Suprapubic skin (tissue), 4 donors: ENCODE measurements at regions not wholly inside any gene's neighbourhood (a gene's known extent, or its start where the extent isn't known, plus 50 kb on each side); places are given as distances from the start of the nearest gene placed in this dataset.

Experiments
- DNase-seq, 2 donors: peaks; one replicate each; pipeline ENCODE4 v3.0.0-alpha.2; 2019; ENCODE audit warnings: low spot score in 2 of 2
- H3K27ac ChIP-seq: fragments of 200-600 bp; sonication (generic); one replicate; pipeline ENCODE4 v1.5.1; 2019
- H3K27me3 ChIP-seq: fragments of 200-600 bp; sonication (generic); one replicate; pipeline ENCODE4 v1.5.1; 2019
- H3K36me3 ChIP-seq: fragments of 200-600 bp; sonication (generic); one replicate; pipeline ENCODE4 v1.5.1; 2019
- H3K4me1 ChIP-seq: fragments of 200-600 bp; sonication (generic); one replicate; pipeline ENCODE4 v1.5.1; 2019
- H3K4me3 ChIP-seq: fragments of 200-600 bp; sonication (generic); one replicate; pipeline ENCODE4 v1.5.1; 2019; ENCODE audit warnings: mild to moderate bottlenecking
- H3K9me3 ChIP-seq: fragments of 200-600 bp; sonication (generic); one replicate; pipeline ENCODE4 v1.5.1; 2019
- EP300 ChIP-seq: sonication (generic); formaldehyde crosslinking; IDR thresholded peaks from one replicate; pipeline ENCODE4 v1.6.1; 2017; ENCODE audit warnings: antibody characterized with exemption
- POLR2A ChIP-seq, 2 donors: fragments of 450-650 bp; IDR thresholded peaks; one replicate each; pipeline ENCODE4 v1.6.1; 2017; ENCODE audit warnings: antibody characterized with exemption in 2 of 2, mild to moderate bottlenecking in 2 of 2, moderate library complexity in 2 of 2
- POLR2AphosphoS5 ChIP-seq, 3 donors: sonication (generic); formaldehyde crosslinking; IDR thresholded peaks; one replicate each; pipeline ENCODE4 v1.6.1; 2017; ENCODE audit warnings: antibody characterized with exemption in 3 of 3
- WGBS: methylation state at CpG from one replicate; pipeline ENCODE4 v1.1.5; 2018; 5-methylcytosine and 5-hydroxymethylcytosine counted together
- TF ChIP-seq, protein P1 (sequence below), 2 donors: fragments of 200-600 bp in 1 of 2; fragments of 450-650 bp in 1 of 2; sonication (generic) in 1 of 2; IDR thresholded peaks; one replicate each; pipeline ENCODE4 v1.5.1; 2016 to 2019; ENCODE audit warnings: antibody characterized with exemption in 2 of 2, mild to moderate bottlenecking in 1 of 2, moderate library complexity in 1 of 2

DNA sequence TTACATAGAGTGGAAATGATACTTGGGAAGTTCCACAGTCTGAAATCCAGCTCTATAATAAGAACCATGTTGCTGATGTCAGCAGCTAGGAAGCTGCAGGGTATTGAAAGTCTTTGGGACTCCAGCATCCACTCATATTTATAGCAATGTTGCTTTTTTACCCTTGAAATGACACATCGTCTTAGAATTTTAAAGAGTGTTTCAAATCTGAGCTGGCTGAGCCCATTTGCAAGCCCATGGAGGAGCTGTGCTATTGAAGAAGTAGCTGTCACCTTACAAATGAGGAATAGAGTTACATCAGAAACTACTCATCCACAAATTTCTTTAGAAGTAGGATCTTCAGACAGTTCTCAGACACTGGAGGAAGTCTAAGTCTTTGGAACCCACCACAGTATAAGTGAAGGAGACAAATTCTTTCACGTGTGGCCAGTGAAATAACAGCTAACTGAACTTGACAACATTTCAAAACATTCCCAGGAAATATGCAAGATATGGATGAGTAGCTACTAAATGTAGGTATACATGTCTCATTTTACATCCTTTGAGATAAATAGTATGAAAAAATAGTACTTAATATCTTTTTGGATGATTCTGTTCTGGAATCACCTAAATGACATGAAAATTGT lies 203.6 kb downstream of the ZNF365 start:
- Histone ChIP-seq H3K4me3 (no peak overlapping the region), H3K9me3 (no peaks in the 10 kb centered on the region), H3K36me3 (no peaks in the 10 kb centered on the region), H3K27ac (no peak overlapping the region), H3K4me1 (peaks cover 7% of the 10 kb centered on the region), H3K27me3 (no peaks in the 10 kb centered on the region)
- TF ChIP-seq, protein P1, sequence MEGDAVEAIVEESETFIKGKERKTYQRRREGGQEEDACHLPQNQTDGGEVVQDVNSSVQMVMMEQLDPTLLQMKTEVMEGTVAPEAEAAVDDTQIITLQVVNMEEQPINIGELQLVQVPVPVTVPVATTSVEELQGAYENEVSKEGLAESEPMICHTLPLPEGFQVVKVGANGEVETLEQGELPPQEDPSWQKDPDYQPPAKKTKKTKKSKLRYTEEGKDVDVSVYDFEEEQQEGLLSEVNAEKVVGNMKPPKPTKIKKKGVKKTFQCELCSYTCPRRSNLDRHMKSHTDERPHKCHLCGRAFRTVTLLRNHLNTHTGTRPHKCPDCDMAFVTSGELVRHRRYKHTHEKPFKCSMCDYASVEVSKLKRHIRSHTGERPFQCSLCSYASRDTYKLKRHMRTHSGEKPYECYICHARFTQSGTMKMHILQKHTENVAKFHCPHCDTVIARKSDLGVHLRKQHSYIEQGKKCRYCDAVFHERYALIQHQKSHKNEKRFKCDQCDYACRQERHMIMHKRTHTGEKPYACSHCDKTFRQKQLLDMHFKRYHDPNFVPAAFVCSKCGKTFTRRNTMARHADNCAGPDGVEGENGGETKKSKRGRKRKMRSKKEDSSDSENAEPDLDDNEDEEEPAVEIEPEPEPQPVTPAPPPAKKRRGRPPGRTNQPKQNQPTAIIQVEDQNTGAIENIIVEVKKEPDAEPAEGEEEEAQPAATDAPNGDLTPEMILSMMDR (IDR thresholded peaks at IDR 0.05), result no peak
- TF ChIP-seq POLR2AphosphoS5 (IDR thresholded peaks at IDR 0.05) (no peak), POLR2A (IDR thresholded peaks at IDR 0.05) (no peak), EP300 (no peak)
- 49% methylated on average over 2 of the region's 2 CpGs for WGBS
- DNase-seq, result no peak

DNA sequence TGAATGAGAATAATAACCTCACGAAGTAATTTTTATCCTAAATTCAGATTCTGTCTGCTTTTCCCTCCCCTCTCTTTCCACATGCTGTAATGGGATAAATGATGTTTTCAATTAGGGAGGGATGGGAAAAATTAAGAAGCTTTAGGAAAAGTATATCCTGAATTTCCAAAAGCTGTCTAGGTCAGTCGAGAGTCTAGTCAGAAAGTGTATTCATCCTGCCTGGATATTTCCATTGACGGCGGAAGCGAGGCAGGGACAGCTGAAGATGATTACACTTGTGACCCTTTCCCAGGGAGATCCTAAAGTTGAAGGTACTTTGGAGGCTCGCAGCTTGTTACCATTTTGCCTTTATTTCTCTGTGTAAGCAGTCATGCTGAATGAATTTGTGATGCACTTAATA lies 204.1 kb downstream of the ZNF365 start:
- WGBS, result 65% methylated on average over 6 of the region's 6 CpGs
- H3K27me3 ChIP-seq, result no peaks in the 10 kb centered on the region
- DNase-seq, result no peak
- TF ChIP-seq, protein P1 (IDR thresholded peaks at IDR 0.05), result no peak
- no peak for TF ChIP-seq POLR2A (IDR thresholded peaks at IDR 0.05)
- no peak for TF ChIP-seq POLR2AphosphoS5 (IDR thresholded peaks at IDR 0.05)
- no peak for TF ChIP-seq EP300
- H3K9me3 ChIP-seq, result no peaks in the 10 kb centered on the region
- H3K4me3 ChIP-seq, result no peak overlapping the region
- peaks cover 10% of the 10 kb centered on the region for H3K4me1 ChIP-seq
- H3K36me3 ChIP-seq, result no peaks in the 10 kb centered on the region
- no peak overlapping the region for H3K27ac ChIP-seq

DNA sequence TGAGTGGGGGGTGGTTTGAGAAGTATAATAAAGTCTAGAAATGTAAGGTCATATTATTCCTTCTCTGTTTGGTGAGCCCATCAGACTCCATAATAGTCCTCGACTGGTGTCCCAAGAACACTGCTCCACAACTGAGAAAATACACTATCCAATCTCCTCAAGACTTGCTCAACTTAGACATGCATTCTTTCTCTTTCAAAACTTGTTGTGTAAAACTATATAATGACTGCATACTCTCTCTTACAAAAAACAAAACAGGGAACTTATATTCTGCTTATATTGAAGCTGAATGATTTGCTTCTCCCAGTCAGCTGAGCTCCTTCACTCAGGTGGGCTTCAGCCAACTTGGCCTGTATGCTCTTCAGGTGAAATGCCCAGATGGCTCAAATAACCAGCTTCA lies 204.7 kb downstream of the ZNF365 start:
- H3K36me3 ChIP-seq, result no peaks in the 10 kb centered on the region
- TF ChIP-seq EP300 (no peak), POLR2A (IDR thresholded peaks at IDR 0.05) (no peak), POLR2AphosphoS5 (IDR thresholded peaks at IDR 0.05) (no peak)
- TF ChIP-seq, protein P1 (IDR thresholded peaks at IDR 0.05), result no peak

DNA sequence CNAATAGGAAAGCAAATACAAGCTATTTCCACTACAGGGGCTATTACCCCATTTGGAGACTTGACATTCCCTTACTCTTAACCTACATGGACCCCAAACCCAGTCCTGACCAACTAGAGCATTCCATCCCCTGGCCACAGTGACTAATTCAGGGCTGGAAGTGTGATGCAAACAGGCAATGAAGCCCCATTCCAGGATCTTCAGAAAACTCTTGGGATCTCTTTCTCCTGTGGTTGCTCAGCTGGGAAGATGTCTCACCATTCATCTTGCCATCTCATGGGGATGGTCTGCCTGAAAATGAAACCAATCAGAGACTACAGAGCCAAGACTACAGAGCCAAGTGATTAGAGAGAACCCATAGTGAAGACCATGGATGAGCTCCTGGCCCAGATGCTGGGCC lies 206.2 kb downstream of the ZNF365 start:
- Histone ChIP-seq H3K9me3 (no peaks in the 10 kb centered on the region), H3K4me1 (peaks cover 15% of the 10 kb centered on the region), H3K4me3 (no peak overlapping the region), H3K36me3 (no peaks in the 10 kb centered on the region), H3K27ac (no peak overlapping the region), H3K27me3 (no peaks in the 10 kb centered on the region)
- TF ChIP-seq, protein P1 (IDR thresholded peaks at IDR 0.05), result no peak
- TF ChIP-seq POLR2A (IDR thresholded peaks at IDR 0.05) (no peak), EP300 (no peak), POLR2AphosphoS5 (IDR thresholded peaks at IDR 0.05) (no peak)
- no peak for DNase-seq

More for the DNA sequence above, 204.7 kb downstream of the ZNF365 start:
- Histone ChIP-seq H3K27me3 (no peaks in the 10 kb centered on the region), H3K4me1 (peaks cover 15% of the 10 kb centered on the region), H3K4me3 (no peak overlapping the region), H3K27ac (no peak overlapping the region), H3K9me3 (no peaks in the 10 kb centered on the region)
- 93% methylated on average over 1 of the region's 1 CpG for WGBS
- DNase-seq, result no peak

DNA sequence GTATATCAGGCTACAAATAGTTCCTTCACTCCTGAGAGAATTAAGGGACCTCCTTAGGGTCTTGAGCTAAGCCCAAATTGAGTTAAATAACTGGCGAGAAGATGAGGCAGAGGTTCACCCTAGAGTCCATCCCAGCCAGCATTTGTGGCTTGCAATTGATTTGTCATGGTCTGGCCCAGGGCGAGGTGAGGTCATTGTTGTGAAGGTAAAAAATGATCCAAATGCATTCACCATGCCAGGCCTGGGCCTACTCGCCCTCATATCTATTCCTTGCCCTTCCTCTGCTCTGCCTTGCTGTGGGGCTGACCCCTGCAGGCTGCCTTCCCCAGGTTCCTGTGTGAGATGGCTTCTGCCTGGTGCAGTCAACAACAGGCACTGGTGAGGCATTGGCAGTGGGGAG lies 207.2 kb downstream of the ZNF365 start:
- WGBS, result 85% methylated on average over 3 of the region's 3 CpGs
- Histone ChIP-seq H3K4me1 (peaks cover 15% of the 10 kb centered on the region), H3K36me3 (no peaks in the 10 kb centered on the region), H3K9me3 (no peaks in the 10 kb centered on the region), H3K4me3 (no peak overlapping the region), H3K27ac (peak overlapping the region; percentile 1), H3K27me3 (no peaks in the 10 kb centered on the region)
- no peak for DNase-seq
- TF ChIP-seq, protein P1 (IDR thresholded peaks at IDR 0.05), result no peak
- no peak for TF ChIP-seq POLR2AphosphoS5 (IDR thresholded peaks at IDR 0.05)
- TF ChIP-seq EP300, result no peak
